ENCODE measurements at regions not wholly inside any gene's neighbourhood (a gene's known extent, or its start where the extent isn't known, plus 50 kb on each side); places are given as distances from the start of the nearest gene placed in this dataset.
"Not testable (repeated sequence)": the region's sequence is repeated elsewhere in the genome, so short reads cannot be mapped to it uniquely, and the experiment has no call there.

DNA sequence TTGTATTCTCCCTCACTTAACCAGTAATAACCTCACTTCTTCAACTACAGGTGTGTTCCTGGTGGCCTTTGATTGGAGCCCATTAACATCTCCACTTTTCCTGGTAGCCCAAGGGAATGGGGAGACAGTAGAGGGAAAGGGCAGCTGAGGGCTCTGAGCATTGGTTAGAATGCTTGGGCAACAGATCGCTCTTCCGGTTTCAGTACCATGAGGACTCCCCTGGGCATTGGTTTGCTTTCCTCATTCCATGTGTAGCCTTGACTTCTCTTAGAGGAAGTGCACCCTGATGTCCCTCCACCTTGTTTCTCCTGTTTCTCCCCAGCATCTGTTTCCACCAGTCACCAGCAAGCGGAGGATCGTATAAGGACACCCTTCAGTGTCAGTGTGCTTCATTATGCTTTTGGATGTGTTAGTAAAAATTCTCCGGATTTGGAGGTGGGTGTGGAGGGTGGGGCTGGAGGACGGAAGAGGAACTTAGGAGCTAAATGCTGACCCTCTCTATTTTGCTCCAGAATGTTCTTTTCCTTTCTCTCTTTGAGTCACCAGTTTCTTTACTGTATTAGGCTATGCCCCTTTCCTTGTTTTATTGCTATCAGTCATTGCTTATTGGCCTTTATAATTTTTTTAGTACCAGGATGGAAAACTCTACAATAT, 50.6 kb upstream of the ZNG1B start:
- not testable (repeated sequence) for DNase-seq

DNA sequence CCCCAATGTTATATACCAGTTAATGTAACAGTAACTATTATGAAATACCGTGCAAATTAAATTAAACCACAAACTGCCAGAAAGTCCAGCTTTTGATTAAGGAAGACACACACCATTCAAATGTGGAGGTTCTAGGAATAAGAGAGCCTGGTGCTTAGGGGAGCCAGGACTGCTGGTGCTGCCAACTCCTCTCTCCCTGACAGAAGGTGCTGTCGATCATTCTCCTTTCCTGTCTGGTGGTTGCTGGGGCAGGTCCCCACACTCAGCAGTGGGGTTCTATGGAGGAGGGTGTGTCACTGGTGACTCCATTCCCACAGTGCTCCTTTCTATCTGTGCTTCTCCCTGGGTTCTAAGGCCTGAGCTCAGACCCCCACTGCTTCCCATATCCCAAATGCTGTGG, 57.9 kb upstream of the ZNG1B start:
- DNase-seq = not testable (repeated sequence)

DNA sequence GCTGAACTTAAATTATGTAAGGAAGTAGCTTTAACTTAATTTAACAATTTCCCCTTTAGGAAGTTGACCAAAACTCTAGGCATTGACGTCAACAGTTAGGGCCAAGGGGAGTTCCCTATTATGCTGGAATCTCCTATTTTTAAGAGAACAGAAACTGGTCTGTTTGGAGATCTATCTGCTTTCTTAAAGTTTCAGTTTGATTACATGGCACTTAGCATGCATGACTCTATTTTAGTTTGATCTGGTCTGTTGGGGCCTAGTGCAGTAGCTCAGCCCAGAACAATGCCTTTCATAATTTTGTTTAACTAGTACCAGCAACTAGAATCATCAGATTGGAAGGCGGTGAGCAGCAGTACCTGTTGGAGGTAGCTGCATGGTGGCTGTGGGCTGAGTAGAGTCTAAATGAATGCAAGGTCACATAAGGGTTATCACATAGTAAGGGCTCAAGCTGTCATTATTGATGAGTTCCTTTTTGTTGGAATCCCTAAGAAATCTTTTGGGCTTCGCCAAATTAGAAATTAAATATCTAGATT, 60.5 kb upstream of the ZNG1B start:
- no peak for DNase-seq

DNA sequence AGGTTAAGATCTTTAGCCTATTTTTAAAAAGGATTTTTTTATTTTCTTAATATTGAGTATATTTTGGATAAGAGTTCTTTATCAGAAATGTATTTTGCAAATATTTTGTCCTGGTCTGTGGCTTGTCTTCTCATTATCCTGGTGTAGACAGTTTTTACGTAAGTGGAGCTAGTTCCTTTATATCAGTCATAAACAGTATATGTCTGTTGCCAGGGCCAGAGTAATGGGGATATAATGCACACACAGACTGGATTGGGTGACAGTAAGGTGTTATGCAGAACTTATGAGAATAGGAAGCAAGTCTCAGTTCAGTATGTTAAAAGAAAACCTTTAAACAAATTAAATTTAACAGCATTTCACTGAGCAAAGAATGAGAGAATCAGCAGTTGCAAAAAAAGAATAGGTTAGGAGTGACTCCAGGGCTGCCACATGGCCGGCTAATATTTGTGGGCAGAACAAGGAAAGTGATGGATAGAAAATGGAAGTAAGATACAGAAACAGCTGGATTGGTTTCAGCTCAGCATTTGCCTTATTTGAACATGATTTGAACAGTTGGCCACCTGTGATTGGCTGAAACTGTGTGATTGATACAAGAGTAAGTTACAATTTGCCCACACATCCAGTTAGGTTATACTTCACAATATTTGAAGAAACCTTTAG, 61.1 kb upstream of the ZNG1B start:
- no peak for DNase-seq

DNA sequence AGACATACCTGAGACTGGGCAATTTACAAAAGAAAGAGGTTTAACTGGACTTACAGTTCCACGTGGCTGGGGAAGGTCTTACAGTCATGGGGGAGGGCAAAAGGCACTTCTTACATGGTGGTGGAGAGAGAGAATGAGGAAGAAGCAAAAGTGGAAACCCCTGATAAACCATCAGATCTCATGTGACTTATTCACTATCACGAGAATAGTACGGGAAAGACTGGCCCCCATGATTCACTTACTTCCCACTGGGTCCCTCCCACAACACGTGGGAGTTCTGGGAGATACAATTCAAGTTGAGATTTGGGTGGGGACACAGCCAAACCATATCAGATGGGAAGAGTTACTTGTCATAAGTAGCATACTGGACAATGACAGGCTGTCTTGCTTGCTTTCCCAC, 62.6 kb upstream of the ZNG1B start:
- not testable (repeated sequence) for DNase-seq

DNA sequence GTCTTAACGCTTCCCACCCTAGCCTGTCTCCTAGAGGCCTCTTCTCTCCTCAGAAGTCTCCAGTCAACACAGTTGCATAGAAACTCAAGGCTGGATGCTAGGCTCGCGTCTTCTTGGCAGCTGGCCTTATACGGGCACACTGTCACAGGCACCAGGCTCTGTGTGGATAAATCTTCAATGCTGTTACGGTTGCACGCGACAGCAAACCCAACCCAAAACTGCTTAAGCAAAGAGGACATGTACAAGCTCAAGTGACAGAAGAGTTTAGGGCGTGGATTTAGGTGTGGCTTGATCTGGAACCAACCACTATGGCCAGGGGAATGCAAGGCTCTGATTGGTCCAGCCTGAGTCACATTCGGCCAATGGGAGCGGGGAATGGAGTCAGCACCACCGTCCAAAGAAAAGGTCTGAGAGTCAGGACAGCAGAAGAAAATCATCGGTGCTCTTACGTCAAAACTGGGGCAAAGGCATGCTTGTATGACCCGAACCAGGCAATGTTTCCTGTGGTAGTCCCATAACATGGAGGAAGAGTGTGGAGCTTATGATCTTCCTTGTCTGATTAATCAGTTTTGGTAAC, 65.1 kb upstream of the ZNG1B start:
- DNase-seq = not testable (repeated sequence)

DNA sequence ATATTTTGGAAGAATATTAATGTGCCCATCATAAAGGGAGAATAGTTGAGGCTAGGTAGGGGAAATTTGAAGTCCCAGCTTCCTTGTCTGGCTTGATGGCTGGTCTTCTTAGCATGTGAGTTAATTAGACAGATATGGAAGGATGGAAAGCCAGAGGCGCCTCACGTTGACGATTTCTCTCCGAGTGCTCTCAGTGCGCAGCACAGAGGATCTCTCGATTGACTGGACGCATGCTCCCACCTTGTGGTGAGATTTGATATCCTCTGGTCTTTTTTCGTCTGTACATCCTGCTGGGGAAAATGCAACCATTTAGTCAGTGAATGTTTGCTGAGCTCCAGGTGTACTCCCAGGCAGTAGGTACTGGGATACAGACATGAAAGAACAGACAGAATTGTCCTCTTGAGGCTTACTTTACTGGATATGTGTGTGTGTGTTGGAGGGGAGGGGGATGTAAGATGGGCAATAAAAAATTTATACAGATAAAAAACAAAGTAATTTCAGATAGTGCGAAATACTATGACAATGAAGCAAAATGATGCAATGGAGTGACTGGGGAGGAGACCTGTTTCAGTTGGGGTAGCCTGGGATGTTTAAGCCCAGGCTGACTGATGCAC, 66.9 kb upstream of the ZNG1B start:
- peak; percentile 67 for DNase-seq

DNA sequence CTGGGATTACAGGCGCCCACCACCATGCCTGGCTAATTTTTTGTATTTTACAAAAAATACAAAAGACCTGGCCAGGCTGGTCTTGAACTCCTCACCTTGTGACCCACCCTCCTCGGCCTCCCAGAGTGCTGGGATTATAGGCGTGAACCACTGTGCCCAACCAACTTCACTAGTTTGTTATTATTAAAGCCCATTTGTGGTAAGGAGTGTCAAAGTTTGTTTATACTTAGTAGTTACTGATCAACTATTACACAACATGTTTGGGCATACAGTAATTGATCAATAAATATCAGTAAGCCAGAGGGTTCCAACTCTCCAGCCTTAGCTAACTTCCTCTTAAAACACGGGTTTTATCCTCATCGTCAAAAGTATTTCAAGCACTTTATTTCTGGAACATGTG, 67.5 kb upstream of the ZNG1B start:
- DNase-seq = no peak

DNA sequence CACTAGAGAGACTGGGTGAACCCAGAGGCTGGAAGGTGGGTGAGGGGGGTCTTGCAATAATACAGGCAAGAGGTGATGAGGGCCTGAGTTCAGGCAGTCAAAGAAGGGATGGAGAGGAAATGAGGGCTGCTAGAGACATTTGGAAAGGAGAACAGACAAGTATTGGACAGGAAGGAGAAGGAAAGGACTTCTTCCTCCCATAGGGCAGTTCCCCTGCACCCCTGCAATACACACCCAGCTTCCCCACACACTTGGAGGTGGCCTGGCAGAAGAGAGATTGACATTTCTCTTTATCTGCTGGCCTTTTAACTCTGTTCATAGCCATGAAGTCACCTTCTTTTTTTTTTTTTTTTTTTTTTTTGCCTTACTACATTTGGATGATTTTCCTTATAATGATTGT, 68.9 kb upstream of the ZNG1B start:
- DNase-seq = not testable (repeated sequence)

DNA sequence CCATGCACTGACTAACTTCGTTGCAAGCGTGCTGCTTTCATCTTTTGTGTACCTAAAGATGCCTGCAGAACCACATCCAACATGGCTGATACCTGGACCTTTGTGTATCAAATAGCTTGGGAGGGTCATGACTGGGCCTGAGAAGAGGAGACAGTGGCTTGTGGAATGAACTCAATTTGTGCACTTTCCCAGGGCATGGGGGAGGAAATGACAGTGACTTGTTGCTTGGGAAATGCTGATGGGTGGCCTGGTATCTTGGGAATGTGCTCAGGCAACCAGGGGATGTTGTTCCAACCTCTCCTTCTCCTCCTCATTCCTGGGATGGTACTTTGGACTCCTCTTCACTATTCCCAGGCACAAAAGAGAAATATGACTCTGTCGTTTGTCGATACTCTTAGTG, 70.7 kb upstream of the ZNG1B start:
- not testable (repeated sequence) for DNase-seq

DNA sequence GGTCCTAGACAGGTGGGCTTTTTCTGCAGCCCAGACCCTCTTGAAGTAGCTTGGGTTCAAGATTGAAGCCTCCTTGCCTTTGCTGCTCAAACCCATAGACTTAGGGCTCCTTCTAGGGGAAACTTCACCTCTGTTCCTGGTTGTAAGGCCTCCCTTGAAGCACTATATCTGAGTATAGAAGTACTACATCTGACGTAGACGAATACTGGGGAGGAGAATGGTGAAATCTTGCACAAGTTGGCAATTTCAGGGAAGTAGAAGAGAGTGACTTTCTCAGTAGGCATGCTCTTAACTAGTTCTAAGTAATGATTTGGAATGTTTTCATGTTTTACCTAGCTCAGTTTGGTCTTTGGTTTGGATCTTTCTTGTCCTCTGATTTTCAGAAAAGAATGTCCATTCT, 71.7 kb upstream of the ZNG1B start:
- not testable (repeated sequence) for DNase-seq

DNA sequence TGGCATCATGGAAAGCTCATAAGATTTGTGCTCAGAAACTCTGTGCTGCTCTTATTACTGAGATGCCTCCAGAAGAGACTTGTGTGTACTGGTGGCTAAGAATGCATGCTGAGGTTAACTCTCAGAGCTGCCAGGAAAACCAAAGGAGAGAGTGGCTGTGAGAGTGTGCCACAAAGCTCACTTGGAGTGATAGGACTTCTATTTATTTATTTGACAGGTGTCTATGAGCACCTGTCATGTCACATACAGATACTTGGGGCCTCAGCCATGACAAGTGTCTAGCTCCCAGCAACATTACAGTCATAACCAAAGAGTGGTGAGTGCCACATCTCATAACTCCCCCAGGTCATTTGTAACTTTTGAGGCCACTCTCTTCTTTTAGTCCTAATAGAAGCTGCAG, 72.2 kb upstream of the ZNG1B start:
- not testable (repeated sequence) for DNase-seq

DNA sequence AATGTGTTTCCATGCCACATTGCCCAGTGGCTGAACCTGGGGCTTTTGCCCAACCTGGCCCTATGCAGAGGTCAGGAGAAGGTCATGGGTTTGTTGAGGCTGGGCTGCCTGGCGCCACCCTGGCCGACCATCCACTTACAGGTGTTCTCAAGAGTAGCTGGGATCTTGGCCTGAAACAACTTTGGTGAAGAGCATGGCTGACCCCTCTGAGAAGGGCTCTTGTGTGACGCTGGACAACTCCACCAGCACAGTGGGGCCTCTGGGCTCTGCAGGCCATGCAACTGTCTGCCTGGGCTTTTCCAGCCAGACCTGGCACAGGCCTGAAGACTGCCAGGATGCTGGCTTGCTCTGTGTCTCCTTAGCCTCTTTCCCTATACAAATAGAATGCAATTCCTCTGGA, 76.4 kb upstream of the ZNG1B start:
- no peak for DNase-seq

DNA sequence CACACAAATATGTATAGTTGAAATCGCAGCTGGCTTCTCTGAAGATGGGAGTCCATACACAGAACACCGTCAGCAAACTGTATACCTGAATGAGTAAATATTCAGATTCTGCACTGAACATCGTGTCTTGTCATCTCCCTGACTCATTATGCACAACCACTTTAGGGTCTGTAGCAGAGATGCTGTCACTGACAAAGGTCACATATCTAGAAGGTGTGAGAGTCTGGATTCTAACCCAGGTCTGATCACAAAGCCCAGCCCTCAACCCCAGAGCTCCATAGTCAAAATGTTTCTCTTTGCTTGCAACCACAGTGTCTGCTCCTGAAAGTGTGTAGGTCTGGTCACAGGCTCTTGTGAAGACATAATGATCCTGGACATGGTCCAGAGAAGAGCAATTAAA, 78.3 kb upstream of the PAX8 start:
- peak; percentile 19 for DNase-seq

DNA sequence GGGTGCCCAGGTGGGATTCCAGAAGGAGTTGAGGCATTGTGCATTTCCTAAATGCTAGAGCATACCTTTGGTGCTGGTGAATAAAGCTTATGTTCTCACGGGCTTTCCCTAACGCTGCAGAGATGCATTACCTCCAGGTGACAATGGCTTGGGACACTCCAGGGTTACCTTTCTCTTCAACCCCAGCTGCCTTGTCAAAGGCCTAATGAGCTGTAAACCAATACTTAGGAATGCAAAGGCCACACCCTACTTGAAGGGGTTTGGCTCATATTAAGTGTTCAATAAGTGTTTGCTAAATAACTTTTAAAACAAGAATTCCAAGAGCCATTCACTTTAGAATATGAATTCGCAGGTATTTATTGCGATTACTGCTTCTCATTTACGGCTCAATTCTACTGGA, 77.6 kb upstream of the PAX8 start:
- DNase-seq = not testable (repeated sequence)

DNA sequence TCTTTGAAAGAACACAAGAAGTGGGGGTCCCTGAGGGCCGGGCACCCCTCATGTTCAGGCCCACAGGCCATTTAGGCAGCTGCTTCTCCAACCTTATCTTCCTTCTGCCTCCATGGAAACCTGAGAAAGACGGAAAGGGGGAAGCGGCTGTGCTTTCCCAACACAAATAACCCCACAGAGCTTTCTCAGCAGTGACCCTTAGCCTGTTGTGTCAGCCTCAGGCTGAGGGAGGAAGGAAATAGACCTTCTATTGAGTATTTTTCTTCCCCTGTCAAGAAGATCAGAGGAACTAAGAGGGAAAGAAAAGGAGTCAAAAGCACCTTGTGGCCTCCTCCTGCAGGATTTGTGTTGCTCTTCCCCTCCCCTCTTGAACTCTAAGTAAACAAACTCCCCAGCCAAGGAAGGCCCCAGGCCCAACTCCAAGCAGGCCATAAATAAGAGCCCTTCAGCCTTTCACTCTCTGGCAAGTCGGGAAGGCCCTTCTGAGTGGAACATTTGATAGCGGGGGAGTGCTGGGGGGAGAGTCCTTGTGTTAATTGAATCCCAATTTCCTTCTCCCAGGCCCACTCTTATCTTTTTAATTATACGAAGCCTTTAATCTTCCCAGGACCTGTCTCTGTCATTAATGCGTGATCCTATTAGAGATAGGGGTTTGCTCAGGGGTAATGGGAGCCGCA, 76.8 kb upstream of the PAX8 start:
- DNase-seq = not testable (repeated sequence)

DNA sequence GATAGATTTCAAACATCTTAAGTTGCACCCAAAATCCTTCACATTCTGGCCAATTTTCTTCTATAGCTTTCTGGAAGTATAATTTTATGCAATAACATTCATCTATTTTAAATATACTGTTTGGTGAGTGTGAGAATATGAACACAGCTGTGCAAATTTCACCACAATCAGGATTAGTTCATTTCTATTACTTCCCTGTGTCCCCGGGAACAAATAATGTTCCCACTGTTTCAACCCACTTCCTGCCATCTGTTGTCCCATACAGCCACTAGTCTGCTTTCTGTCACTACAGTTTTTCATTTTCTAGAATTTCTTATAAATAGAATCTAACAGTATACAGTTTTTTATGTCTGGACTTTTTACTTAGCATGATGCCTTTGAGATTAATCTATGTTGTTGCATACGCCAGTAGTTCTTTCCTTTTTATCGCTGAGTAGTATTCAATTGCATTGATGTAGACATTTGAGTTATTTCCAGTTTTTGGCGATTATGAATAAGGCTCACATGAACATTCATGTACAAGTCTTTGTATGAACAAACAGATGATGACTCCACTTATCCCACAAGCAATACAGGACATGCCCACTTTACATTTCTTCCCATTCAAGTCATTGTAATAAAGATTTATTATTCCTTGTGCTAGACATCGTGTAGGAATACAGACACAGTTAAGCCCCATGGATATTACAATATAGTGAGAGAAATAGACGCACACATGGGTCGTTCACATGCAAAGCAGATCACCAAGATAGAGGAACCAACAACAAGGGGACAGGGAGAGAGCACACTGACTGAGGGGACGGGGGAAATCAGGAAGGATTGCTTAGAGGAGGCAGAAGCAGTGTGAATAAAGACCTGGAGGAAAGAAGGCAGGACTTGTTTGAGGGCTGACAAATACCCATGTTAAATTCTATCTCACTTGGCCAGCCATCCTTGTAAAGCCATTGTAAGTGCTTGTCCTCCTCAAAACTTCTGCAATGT, 72.9 kb upstream of the PAX8 start:
- no peak for DNase-seq

DNA sequence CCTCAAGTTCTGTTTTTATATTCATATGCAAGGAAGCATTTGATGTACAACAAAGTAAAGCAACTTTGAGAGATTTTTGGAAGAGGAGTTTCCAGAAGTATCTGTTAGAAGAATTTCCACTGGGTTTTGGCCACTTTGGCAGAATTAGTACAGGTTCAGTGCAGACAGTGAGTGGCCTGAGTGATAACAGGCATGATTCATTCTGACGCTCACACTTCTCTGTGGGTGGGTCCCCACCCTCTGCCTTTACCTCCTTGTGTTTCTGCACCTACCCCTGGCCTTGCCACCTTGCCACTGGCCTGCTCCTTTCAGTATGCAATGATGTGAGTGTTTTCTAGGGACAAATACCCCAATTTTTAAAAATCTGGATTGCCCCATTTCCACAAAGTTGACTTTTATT, 65.1 kb upstream of the PAX8 start:
- not testable (repeated sequence) for DNase-seq

DNA sequence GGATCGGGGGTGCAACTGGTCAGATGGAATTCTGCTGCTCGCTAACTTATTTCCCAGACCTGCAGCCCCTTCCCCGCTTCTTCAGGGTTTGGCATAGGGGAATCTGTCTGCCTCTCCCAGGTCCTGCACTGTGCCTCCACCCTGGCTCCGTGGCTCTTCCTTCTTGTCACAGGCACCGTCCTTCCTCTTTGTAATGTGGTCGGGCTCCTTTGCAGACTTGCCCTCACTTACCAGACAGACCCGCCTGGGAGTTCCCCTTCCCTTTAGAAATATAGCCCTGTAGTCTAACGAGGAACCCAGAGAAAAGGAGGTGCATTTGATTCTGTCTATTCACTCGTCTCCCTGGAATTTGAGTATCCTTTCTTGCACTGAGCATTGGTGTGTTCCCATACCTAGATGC, 63.9 kb upstream of the PAX8 start:
- DNase-seq = no peak

DNA sequence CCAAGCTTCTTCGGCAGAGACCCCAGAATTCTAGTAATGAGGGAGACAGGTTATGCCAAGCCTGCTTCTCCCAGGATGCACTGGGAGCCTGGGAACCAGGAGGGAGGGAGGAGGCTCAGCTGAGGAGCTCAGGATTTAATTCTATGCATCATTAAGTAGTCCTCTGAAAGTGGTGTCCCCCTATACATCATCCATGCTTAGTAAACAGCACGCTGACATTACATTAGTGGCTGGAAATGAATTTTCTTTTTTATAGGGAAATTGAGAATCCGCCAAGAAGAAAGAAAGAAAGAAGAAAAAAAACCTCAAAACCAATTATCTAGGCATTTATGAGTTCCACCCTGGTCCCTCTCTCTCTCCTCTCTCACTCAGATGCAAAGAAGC, 63.1 kb upstream of the PAX8 start:
- not testable (repeated sequence) for DNase-seq

DNA sequence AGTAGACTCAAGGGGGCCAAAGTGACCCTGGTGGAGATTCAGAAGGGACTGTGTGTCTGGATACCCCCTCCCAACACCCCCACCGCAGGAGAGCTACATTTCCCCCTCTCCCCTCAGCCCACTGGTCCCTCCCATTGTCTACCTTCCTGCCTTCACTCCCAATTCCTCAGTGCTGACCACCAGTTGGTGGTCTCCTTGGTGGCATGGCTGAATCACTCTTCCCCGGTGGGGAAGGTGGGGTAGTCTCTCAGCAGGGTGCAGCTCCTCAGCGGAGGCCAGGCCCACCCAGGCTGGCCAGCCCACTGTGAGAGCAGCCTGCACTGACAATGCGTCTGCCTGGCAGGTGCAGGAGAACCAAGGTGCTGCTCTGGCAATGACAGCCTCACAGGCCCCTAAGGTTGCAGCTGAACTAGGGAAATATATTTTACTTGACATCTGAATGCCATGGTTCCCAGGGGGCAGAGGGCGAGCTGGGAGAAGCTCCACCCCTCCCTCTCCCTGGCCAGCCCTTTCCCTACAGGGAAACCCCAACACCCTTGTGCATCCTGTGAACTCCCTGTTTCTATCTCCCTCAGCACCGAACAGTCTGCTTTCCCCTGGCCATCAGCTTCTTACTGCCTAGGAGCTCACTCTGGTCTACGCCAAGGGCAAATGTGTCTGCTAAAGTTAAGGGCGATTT, 62.6 kb upstream of the PAX8 start:
- DNase-seq = no peak

Measured in activated CD4-positive, alpha-beta T cell treated with anti-CD3 and anti-CD28 coated beads, Interleukin-2, Interleukin-6, amounts not matched to agents 100 ng/mL and 50 ng/mL, durations not matched to agents 16 hours and 8 hours (primary cell).